PC-3 (cell line): ENCODE measurements at regions not wholly inside any gene's neighbourhood (a gene's known extent, or its start where the extent isn't known, plus 50 kb on each side); places are given as distances from the start of the nearest gene placed in this dataset.

Experiments used
- ATAC-seq: fragments of 200-7000 bp; cut with Tn5 transposase; 2 replicates; pipeline ENCODE4 v1.9.1; 2020; ENCODE audit warnings: mild to moderate bottlenecking, moderate library complexity
- BruUV-seq: library from RNA; stranded (reverse); fragments of 400-500 nt; replicated peaks from 2 replicates; lab custom pipeline; 2021; lab: Mats Ljungman, UMichigan
- CTCF ChIA-PET: fragments of 300-600 bp; sonication (Branson Sonifier 250); formaldehyde crosslinking; loops from one replicate; lab custom pipeline; 2022; ENCODE audit warnings: antibody characterized with exemption; lab: Charles Lee
- POLR2A ChIA-PET: fragments of 300-600 bp; sonication (Branson Sonifier 250); formaldehyde crosslinking; loops from one replicate; lab custom pipeline; 2022; ENCODE audit warnings: antibody characterized with exemption; ENCODE audit not compliant: unreplicated experiment; lab: Charles Lee
- DNase-seq: peaks from one replicate; pipeline ENCODE4 v3.0.0-alpha.2; 2015
- H2AFZ ChIP-seq: fragments of 300-600 bp; sonication (generic); 2 replicates; pipeline ENCODE4 v1.6.0; 2016; ENCODE audit warnings: antibody characterized with exemption, low read length
- H3F3A ChIP-seq: fragments of 300-600 bp; sonication (generic); one replicate; pipeline ENCODE4 v1.6.0; 2017; ENCODE audit warnings: antibody characterized with exemption, low read length, control low read depth, mild to moderate bottlenecking; ENCODE audit not compliant: unreplicated experiment
- H3K27ac ChIP-seq: fragments of 300-600 bp; sonication (generic); 2 replicates; pipeline ENCODE4 v1.5.1; 2016; ENCODE audit warnings: mild to moderate bottlenecking, low read length
- H3K27me3 ChIP-seq: fragments of 300-600 bp; sonication (generic); 2 replicates; pipeline ENCODE4 v1.6.1; 2016; ENCODE audit warnings: low read length, mixed read lengths
- H3K36me3 ChIP-seq: fragments of 300-600 bp; sonication (generic); 2 replicates; pipeline ENCODE4 v1.6.1; 2016; ENCODE audit warnings: low read depth, mixed run types, low read length, mixed read lengths
- H3K4me1 ChIP-seq: fragments of 300-600 bp; sonication (generic); 2 replicates; pipeline ENCODE4 v1.5.1; 2016; ENCODE audit warnings: low read length; ENCODE audit not compliant: insufficient read depth
- H3K4me2 ChIP-seq: fragments of 300-600 bp; sonication (generic); 2 replicates; pipeline ENCODE4 v1.6.0; 2016; ENCODE audit warnings: low read length
- H3K4me3 ChIP-seq: fragments of 300-600 bp; sonication (generic); 2 replicates; pipeline ENCODE4 v1.5.1; 2016; ENCODE audit warnings: mild to moderate bottlenecking, low read length, mixed read lengths
- H3K79me2 ChIP-seq: fragments of 300-600 bp; sonication (generic); 2 replicates; pipeline ENCODE4 v1.6.1; 2017; ENCODE audit warnings: low read length, mixed read lengths
- H3K9ac ChIP-seq: fragments of 300-600 bp; sonication (generic); 2 replicates; pipeline ENCODE4 v1.6.0; 2016; ENCODE audit warnings: mild to moderate bottlenecking, low read length
- H3K9me2 ChIP-seq: fragments of 300-600 bp; sonication (generic); replicated peaks from 2 replicates; pipeline ENCODE4 v1.6.1; 2016; ENCODE audit warnings: mixed run types, low read length, mixed read lengths
- H3K9me3 ChIP-seq: fragments of 300-600 bp; sonication (generic); 2 replicates; pipeline ENCODE4 v1.6.1; 2016; ENCODE audit warnings: low read length, mixed read lengths
- H4K20me1 ChIP-seq: fragments of 300-600 bp; sonication (generic); 2 replicates; pipeline ENCODE4 v1.6.1; 2016; ENCODE audit warnings: low read length, mixed read lengths
- CTCF ChIP-seq: fragments of 300-600 bp; sonication (generic); conservative IDR thresholded peaks from 2 replicates; pipeline ENCODE4 v1.5.1; 2017; ENCODE audit warnings: antibody characterized with exemption, low read depth, mild to moderate bottlenecking, low read length
- EZH2 ChIP-seq: fragments of 300-600 bp; sonication (generic); IDR thresholded peaks from one replicate; pipeline ENCODE4 v1.6.1; 2017; ENCODE audit warnings: antibody characterized with exemption, mild to moderate bottlenecking, low read length; ENCODE audit not compliant: unreplicated experiment
- EZH2phosphoT487 ChIP-seq: fragments of 300-600 bp; sonication (generic); IDR thresholded peaks from 2 replicates; pipeline ENCODE4 v1.6.1; 2018; ENCODE audit warnings: mild to moderate bottlenecking, antibody characterized with exemption, low read length, borderline replicate concordance
- intact Hi-C: fragments of 100-400 bp; cut with micrococcal nuclease; formaldehyde crosslinking; loops from 2 replicates; pipeline ENCODE4 v1.9.0; 2023

DNA sequence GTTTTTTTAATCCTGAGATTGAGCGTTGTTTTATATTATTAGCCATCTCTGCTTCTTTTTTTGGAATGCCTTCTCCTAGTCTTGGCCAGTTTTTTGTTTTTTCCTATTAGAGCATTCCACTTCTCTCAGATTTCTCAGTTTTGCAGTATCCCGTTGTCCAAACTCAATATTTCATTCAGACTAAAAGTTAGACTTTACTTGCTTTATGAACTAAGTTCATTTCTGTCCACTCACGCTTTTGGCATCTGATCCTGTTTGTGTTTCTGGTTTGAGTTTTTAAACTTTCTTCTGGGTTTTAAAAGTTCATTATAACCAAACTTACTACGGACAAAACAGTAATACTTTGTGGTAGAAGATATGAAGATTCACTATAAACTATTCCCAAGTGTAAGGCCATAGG, 288.3 kb upstream of the MPDZ start:
- no peak for DNase-seq
- no peak overlapping the region for H3K9ac ChIP-seq
- no peak overlapping the region for H2AFZ ChIP-seq
- H3K27ac ChIP-seq, result no peak overlapping the region
- ChIA-PET POLR2A (no interaction called here), CTCF (no interaction called here)
- no peak overlapping the region for H3K4me2 ChIP-seq
- H3K36me3 ChIP-seq, result no peaks in the 10 kb centered on the region
- TF ChIP-seq CTCF (no peak), EZH2phosphoT487 (no peak), EZH2 (no peak)
- H3K79me2 ChIP-seq, result no peaks in the 10 kb centered on the region
- intact Hi-C loops, result no loop called here
- H3K4me1 ChIP-seq, result no peaks in the 10 kb centered on the region
- no peaks in the 10 kb centered on the region for H3K9me2 ChIP-seq
- no peaks in the 10 kb centered on the region for H3K27me3 ChIP-seq
- BruUV-seq, result no TSS peak
- no peaks in the 10 kb centered on the region for H3K9me3 ChIP-seq
- no peaks in the 10 kb centered on the region for H3F3A ChIP-seq
- no peak overlapping the region for H3K4me3 ChIP-seq
- H4K20me1 ChIP-seq, result no peaks in the 10 kb centered on the region
- no peak for ATAC-seq

DNA sequence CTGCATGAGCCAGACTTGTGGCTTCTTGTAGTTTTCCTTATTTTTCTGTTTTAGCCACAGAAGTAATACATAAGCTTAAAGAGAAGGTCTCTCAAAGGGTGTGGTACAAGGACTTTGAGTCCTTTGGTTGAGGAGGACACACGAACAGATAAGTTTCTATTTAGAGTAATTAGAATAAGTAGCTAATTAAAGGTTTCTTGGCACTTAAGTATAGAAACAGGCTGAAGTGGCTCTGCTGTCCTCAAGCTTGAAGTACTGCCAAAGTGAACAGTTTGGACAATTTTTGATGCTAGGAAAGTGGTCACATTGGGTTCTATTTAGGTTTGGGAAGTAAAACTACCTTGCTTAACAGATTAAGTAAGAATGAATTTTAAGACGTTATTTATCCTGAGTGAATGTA, 278.3 kb upstream of the MPDZ start:
- intact Hi-C loops, result no loop called here
- Histone ChIP-seq H3K9me2 (no peaks in the 10 kb centered on the region), H3K36me3 (no peaks in the 10 kb centered on the region), H3F3A (no peaks in the 10 kb centered on the region), H4K20me1 (no peaks in the 10 kb centered on the region), H3K4me2 (no peak overlapping the region), H3K4me1 (no peaks in the 10 kb centered on the region), H2AFZ (no peak overlapping the region), H3K27ac (no peak overlapping the region), H3K4me3 (no peak overlapping the region), H3K27me3 (no peaks in the 10 kb centered on the region), H3K9ac (no peak overlapping the region), H3K9me3 (no peaks in the 10 kb centered on the region), H3K79me2 (no peaks in the 10 kb centered on the region)
- TF ChIP-seq EZH2phosphoT487 (no peak), EZH2 (no peak), CTCF (no peak)
- BruUV-seq, result no TSS peak
- CTCF ChIA-PET, result no interaction called here
- no peak for ATAC-seq
- DNase-seq, result no peak
- POLR2A ChIA-PET, result no interaction called here

DNA sequence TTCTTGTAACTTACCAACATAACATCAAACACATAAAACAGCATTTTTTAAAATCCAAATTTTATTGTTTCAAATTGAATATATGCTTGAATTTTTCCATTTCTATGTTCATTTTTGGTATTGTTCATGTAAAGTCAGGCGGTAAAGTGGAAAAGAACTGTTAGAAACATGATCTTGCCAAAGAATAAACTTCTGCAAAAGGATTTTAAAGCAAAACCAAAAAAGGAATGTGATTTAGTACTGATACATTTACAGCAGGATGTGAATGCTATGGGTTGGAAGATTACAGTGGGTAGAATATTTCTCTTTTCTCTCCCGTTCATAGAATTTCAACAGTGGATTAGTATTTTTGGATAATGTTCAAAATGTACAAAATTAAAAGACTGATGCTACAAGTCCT, 277.2 kb upstream of the MPDZ start:
- no peaks in the 10 kb centered on the region for H3K4me1 ChIP-seq
- H3K27me3 ChIP-seq, result no peaks in the 10 kb centered on the region
- H3K4me3 ChIP-seq, result no peak overlapping the region
- ChIA-PET POLR2A (no interaction called here), CTCF (no interaction called here)
- no peak overlapping the region for H3K27ac ChIP-seq
- DNase-seq (no peak), ATAC-seq (no peak)
- no peak overlapping the region for H3K4me2 ChIP-seq
- H3F3A ChIP-seq, result no peaks in the 10 kb centered on the region
- H3K36me3 ChIP-seq, result no peaks in the 10 kb centered on the region
- H2AFZ ChIP-seq, result no peak overlapping the region
- intact Hi-C loops, result no loop called here
- BruUV-seq, result no TSS peak
- H3K9ac ChIP-seq, result no peak overlapping the region
- H4K20me1 ChIP-seq, result no peaks in the 10 kb centered on the region
- H3K9me3 ChIP-seq, result no peaks in the 10 kb centered on the region
- no peaks in the 10 kb centered on the region for H3K79me2 ChIP-seq
- TF ChIP-seq EZH2phosphoT487 (no peak), CTCF (no peak)
- H3K9me2 ChIP-seq, result no peaks in the 10 kb centered on the region
